Common myeloid progenitor, CD34-positive (primary cell): ENCODE measurements at regions not wholly inside any gene's neighbourhood (a gene's known extent, or its start where the extent isn't known, plus 50 kb on each side); places are given as distances from the start of the nearest gene placed in this dataset.

Experiments used
- CTCF ChIA-PET: fragments of 350-600 bp; sonication (Branson Sonifier 250); formaldehyde crosslinking; loops from one replicate; lab custom pipeline; 2021; ENCODE audit warnings: antibody characterized with exemption; lab: Charles Lee
- POLR2A ChIA-PET: fragments of 350-600 bp; sonication (Branson Sonifier 250); formaldehyde crosslinking; loops from one replicate; lab custom pipeline; 2021; ENCODE audit warnings: antibody characterized with exemption; lab: Charles Lee
- DNase-seq, 3 donors: peaks; one replicate each; pipeline versions ENCODE4 v3.0.0 to v3.0.0-alpha.2; 2013
- H3K27ac ChIP-seq, 2 experiments: 1 replicate in 1 of 2; 2 replicates in 1 of 2; pipeline ENCODE4 v1.7.0; 2013; ENCODE audit warnings: inconsistent platforms in 2 of 2, low read length in 2 of 2, mild to moderate bottlenecking in 2 of 2, low read depth in 1 of 2, moderate library complexity in 1 of 2; ENCODE audit not compliant: severe bottlenecking in 2 of 2, insufficient read depth in 1 of 2, poor library complexity in 1 of 2
- H3K27me3 ChIP-seq, 5 experiments: replicated peaks in 2 of 5; 1 replicate in 3 of 5; 2 replicates in 2 of 5; pipeline versions ENCODE4 v1.6.1 to v1.7.0; 2013; ENCODE audit warnings: low read length in 4 of 5, mild to moderate bottlenecking in 2 of 5, moderate library complexity in 2 of 5, inconsistent platforms in 1 of 5; ENCODE audit not compliant: insufficient read depth in 5 of 5, control insufficient read depth in 4 of 5
- H3K36me3 ChIP-seq, 4 experiments: 1 replicate in 2 of 4; 2 replicates in 2 of 4; pipeline versions ENCODE4 v1.6.1 to v1.7.0; 2013; ENCODE audit warnings: low read length in 3 of 4, control low read depth in 1 of 4, mild to moderate bottlenecking in 1 of 4; ENCODE audit not compliant: control insufficient read depth in 4 of 4, insufficient read depth in 4 of 4
- H3K4me1 ChIP-seq, 4 experiments: 1 replicate in 3 of 4; 2 replicates in 1 of 4; pipeline versions ENCODE4 v1.6.1 to v1.7.1; 2013; ENCODE audit warnings: low read length in 3 of 4, mild to moderate bottlenecking in 3 of 4, control low read depth in 1 of 4, inconsistent platforms in 1 of 4, moderate library complexity in 1 of 4; ENCODE audit not compliant: control insufficient read depth in 4 of 4, insufficient read depth in 4 of 4; ENCODE audit errors: control extremely low read depth in 1 of 4
- H3K4me3 ChIP-seq, 7 experiments: 1 replicate in 4 of 7; 2 replicates in 3 of 7; pipeline versions ENCODE4 v1.5.1 to v1.7.0; 2013; ENCODE audit warnings: mild to moderate bottlenecking in 7 of 7, low read length in 6 of 7, moderate library complexity in 6 of 7, inconsistent platforms in 2 of 7, low read depth in 2 of 7, control low read depth in 1 of 7; ENCODE audit not compliant: insufficient read depth in 4 of 7, control insufficient read depth in 1 of 7; ENCODE audit errors: extremely low read depth in 1 of 7
- H3K9me3 ChIP-seq, 5 experiments: 1 replicate in 4 of 5; 2 replicates in 1 of 5; pipeline versions ENCODE4 v1.6.1 to v1.7.1; 2013; ENCODE audit warnings: low read length in 4 of 5, mild to moderate bottlenecking in 2 of 5, inconsistent platforms in 1 of 5, low read depth in 1 of 5, moderate library complexity in 1 of 5; ENCODE audit not compliant: control insufficient read depth in 4 of 5, insufficient read depth in 2 of 5; ENCODE audit errors: control extremely low read depth in 1 of 5
- WGBS: methylation state at CpG from one replicate; pipeline ENCODE4 v1.1.5; 2013; ENCODE audit not compliant: insufficient coverage; 5-methylcytosine and 5-hydroxymethylcytosine counted together

DNA sequence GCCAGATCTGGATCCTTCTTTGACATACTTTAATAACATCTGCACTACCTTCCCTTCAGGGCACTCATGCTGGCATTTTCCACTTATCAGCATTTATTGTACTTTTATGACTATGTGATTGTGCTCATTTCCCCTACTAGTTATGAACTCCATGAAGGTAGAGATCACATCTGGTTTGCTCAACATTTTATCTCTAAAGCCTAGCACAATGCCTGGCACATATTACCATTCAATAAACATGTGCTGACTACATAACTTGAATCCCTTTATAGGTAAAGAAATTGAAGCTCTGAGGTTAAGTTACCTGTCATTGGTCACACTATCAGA lies 221.2 kb downstream of the HHIPL2 start:
- Histone ChIP-seq H3K4me3 (no peak overlapping the region), H3K27me3 (no peaks in the 10 kb centered on the region), H3K36me3 (no peaks in the 10 kb centered on the region), H3K4me1 (peaks cover 5 to 15% (median 8%) of the 10 kb centered on the region in 4 experiments), H3K9me3 (peaks cover 0 to 4% (median 0%) of the 10 kb centered on the region in 5 experiments), H3K27ac (no peak overlapping the region)
- ChIA-PET POLR2A (no interaction called here), CTCF (interaction anchor here (1.0 kb wide), 1 partner anchor 41 kb away, joined by 3 read pairs; no protein-coding TSS in a partner anchor)
- no peak for DNase-seq

DNA sequence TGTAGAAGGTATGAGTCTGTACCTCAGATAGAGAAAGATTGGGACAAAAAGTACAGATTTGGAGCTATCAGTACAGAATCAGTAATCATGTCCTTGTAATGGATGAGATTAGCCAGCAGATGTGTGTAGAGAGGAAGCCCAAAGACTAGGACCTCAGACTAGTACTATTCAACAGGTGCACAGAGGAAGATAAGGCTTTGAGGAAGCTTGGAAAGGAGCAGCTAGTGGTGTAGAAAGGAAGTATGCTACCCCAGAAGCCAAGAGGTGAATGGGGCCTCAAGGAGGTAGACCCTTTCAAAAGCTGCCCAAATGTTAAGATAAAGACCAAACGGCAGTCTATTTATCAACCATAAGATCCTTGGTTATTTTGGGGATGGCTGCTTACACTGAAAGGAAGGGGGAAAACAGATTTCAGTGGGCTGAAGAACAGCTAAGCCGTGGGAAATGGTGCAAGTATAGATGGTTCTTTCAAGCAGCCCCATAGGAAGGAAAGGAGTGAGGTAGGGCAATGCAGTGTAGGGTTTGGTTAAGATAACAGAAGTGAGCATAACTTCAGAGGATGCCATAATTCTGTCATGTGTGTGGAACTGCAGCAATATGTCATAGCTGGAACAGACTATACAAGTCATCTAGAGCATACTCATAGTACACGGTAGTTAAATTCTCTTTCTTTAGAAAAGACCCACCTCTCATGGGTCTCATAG lies 221.7 kb downstream of the HHIPL2 start:
- no peaks in the 10 kb centered on the region for H3K27me3 ChIP-seq
- no peaks in the 10 kb centered on the region for H3K36me3 ChIP-seq
- peak; percentile 52 to 96 (median 89) for DNase-seq
- ChIA-PET POLR2A (no interaction called here), CTCF (interaction anchor here (1.0 kb wide), 1 partner anchor 40 kb away, joined by 3 read pairs; no protein-coding TSS in a partner anchor)
- H3K4me3 ChIP-seq, result no peak overlapping the region
- H3K4me1 ChIP-seq, result peaks cover 5 to 15% (median 8%) of the 10 kb centered on the region in 4 experiments
- no peak overlapping the region for H3K27ac ChIP-seq
- peaks cover 0 to 4% (median 0%) of the 10 kb centered on the region in 5 experiments for H3K9me3 ChIP-seq
- 7% methylated on average over 3 of the region's 3 CpGs for WGBS

DNA sequence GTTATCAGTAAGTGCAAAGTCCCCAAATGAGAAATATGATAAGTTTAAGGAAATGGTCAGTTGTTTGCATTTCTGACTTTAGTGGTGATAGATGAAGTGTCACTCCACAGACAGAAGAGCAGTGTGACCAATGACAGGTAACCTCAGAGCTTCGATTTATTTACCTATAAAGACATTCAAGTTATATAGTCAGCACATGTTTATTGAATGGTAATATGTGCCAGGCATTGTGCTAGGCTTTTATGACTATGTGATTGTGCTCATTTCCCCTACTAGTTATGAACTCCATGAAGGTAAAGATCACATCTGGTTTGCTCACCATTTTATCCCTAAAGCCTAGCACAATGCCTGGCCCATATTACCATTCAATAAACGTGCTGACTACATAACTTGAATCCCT lies 222.4 kb downstream of the HHIPL2 start:
- Histone ChIP-seq H3K27ac (no peak overlapping the region), H3K27me3 (no peaks in the 10 kb centered on the region), H3K36me3 (no peaks in the 10 kb centered on the region), H3K4me3 (no peak overlapping the region), H3K4me1 (peaks cover 5 to 15% (median 8%) of the 10 kb centered on the region in 4 experiments), H3K9me3 (peaks cover 0 to 4% (median 0%) of the 10 kb centered on the region in 5 experiments)
- ChIA-PET CTCF (no interaction called here), POLR2A (no interaction called here)
- DNase-seq, result peak in 1 of 3 donors; percentile 17
- WGBS, result no CpG with 5 or more reads among the region's 2 CpGs

DNA sequence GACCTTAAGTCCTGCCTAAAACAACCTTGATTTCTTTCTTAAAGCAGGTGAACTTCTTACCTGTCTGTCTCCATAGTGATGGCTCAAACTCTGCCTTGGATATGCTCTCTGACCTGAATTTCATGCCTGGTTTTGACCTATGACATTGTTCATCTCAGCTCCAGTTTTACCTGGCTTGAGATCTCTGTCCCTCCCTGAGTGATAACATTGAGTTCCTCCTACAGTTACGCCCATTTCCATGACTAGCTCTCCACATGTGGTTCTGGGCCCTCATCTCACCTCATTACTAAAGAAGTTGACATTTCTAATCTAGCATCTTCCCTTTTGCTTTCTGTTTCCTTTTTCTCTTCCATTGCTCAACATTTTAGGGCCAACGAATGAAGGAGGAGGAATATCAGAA lies 233.1 kb downstream of the HHIPL2 start:
- no peak overlapping the region for H3K4me3 ChIP-seq

DNA sequence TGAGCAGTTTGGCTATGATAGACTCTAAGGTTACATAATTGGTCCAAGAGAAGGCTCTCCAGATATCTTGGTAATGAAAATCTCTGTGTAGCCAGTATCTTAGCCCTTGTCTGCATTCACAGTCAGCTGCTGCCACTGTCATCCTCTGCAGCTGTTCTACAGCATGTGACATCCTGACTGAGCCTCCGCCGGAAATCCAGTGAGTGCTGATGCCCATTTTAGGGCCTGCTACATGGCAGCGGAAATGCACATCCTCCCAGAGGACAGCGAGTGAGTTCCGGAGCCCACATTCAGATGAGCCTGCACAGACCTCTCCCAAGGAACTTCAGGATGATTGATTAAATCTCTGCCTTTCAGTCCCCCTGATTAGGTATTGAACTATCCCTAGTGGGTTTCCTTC lies 237.1 kb downstream of the HHIPL2 start:
- DNase-seq, result peak in 1 of 3 donors; percentile 8
- no peaks in the 10 kb centered on the region for H3K4me1 ChIP-seq
- 95% methylated on average over 5 of the region's 5 CpGs for WGBS
- H3K36me3 ChIP-seq, result no peaks in the 10 kb centered on the region
- H3K9me3 ChIP-seq, result no peaks in the 10 kb centered on the region
- CTCF ChIA-PET, result no interaction called here
- no peaks in the 10 kb centered on the region for H3K27me3 ChIP-seq
- POLR2A ChIA-PET, result no interaction called here
- H3K27ac ChIP-seq, result no peak overlapping the region
- no peak overlapping the region for H3K4me3 ChIP-seq

More for the DNA sequence above, 233.1 kb downstream of the HHIPL2 start:
- POLR2A ChIA-PET, result no interaction called here
- H3K27ac ChIP-seq, result no peak overlapping the region
- no peaks in the 10 kb centered on the region for H3K9me3 ChIP-seq
- CTCF ChIA-PET, result no interaction called here
- H3K36me3 ChIP-seq, result no peaks in the 10 kb centered on the region
- no peak for DNase-seq
- WGBS, result 88% methylated on average over 1 of the region's 2 CpGs
- no peaks in the 10 kb centered on the region for H3K4me1 ChIP-seq
- H3K27me3 ChIP-seq, result no peaks in the 10 kb centered on the region

DNA sequence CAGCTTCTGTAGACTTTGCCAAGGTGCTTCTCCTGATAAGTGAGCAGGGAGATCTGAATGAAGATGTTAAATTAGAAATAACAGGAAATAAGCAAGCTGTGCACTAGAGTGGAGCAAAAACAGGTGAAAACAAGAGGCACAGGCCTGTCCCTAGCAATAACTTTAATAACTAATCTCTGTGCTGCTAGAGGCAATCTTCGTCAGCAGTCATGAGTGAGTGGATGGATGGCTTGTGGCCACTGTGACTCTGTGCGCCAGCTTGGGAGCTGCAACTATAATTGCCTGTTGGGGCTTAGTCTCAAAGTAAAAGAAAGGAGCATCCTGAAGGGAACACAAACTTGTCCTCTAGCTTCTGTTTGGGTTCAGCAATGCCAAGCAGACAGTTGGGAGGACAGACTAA lies 240.3 kb downstream of the HHIPL2 start:
- Histone ChIP-seq H3K27me3 (no peaks in the 10 kb centered on the region), H3K36me3 (no peaks in the 10 kb centered on the region), H3K9me3 (no peaks in the 10 kb centered on the region), H3K4me1 (no peaks in the 10 kb centered on the region), H3K27ac (no peak overlapping the region), H3K4me3 (no peak overlapping the region)
- ChIA-PET POLR2A (no interaction called here), CTCF (no interaction called here)
- DNase-seq, result no peak
- 42% methylated on average over 2 of the region's 2 CpGs for WGBS

DNA sequence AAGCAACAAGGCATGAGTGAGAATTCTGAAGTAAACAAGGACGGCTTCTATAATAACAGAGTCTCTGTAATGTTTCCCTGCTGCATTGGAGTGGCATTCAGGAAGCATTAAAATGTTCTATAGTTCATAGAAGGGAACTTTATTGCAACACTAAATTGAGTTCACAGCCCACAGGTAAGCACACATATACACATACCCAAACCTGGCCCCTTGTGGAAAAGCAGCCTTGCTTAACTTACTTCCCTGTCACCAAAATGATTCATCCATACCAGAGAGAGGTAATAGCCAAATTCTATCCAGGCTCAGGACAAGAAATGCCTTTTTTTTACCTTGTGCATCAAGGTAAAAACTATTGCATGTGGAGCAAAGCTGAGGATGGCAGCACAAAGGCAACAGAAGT lies 241.4 kb downstream of the HHIPL2 start:
- no CpG with 5 or more reads among the region's 1 CpG for WGBS
- CTCF ChIA-PET, result no interaction called here
- Histone ChIP-seq H3K36me3 (no peaks in the 10 kb centered on the region), H3K27ac (no peak overlapping the region), H3K9me3 (no peaks in the 10 kb centered on the region), H3K27me3 (no peaks in the 10 kb centered on the region), H3K4me1 (no peaks in the 10 kb centered on the region), H3K4me3 (no peak overlapping the region)
- no peak for DNase-seq
- POLR2A ChIA-PET, result no interaction called here
